ENCODE measurements at regions not wholly inside any gene's neighbourhood (a gene's known extent, or its start where the extent isn't known, plus 50 kb on each side); places are given as distances from the start of the nearest gene placed in this dataset.
"Not testable (repeated sequence)": the region's sequence is repeated elsewhere in the genome, so short reads cannot be mapped to it uniquely, and the experiment has no call there.

DNA sequence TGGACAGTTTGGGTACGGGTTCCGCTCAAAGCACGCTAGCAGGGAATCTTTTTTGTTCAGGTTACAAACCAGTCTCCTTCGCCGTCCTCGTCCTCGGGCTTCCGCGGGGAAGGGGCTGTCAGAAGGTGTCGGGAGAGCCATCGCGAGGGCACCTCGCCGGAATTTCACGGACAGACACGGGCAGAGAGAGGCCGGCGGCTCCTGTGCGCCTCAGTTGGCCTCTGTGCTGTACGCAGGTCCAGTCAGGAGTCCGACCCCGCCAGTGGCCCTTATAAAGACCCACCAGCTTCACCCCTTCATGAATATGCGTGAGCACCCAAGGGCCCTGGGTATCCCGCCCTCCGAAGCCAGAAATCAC is 362.1 kb upstream of the DEFB115 start:
- H3K18ac ChIP-seq (ENCODE audit: low read length); H3K4me1 ChIP-seq (ENCODE audit: control insufficient read depth in 2 of 2, insufficient read depth in 1 of 2, low read depth in 1 of 2, low read length in 2 of 2); H3K14ac ChIP-seq (ENCODE audit: low read length); H3K9ac ChIP-seq (ENCODE audit: low read depth, low read length, poor library complexity); H2AK5ac ChIP-seq (ENCODE audit: low read depth, low read length); H3K79me1 ChIP-seq (ENCODE audit: low read depth, low read length); H3K23ac ChIP-seq (ENCODE audit: low read depth, low read length, poor library complexity); H2BK15ac ChIP-seq (ENCODE audit: low read length); H4K8ac ChIP-seq (ENCODE audit: low read depth, low read length); H2AFZ ChIP-seq (ENCODE audit: low read length); H2BK12ac ChIP-seq (ENCODE audit: low read length); H3K9me3 ChIP-seq (replicated peaks in 1 of 2; ENCODE audit: control insufficient read depth in 2 of 2, insufficient read depth in 1 of 2, low read depth in 1 of 2, low read length in 2 of 2); DNase-seq (ENCODE audit: low spot score); H3K4ac ChIP-seq (ENCODE audit: low read length); H3K27ac ChIP-seq (replicated peaks; ENCODE audit: low read length); H4K91ac ChIP-seq (ENCODE audit: low read depth, low read length, poor library complexity); H3K4me3 ChIP-seq (ENCODE audit: low read length in 2 of 2); H2BK120ac ChIP-seq (ENCODE audit: low read depth, low read length); H3K36me3 ChIP-seq (replicated peaks in 1 of 2; ENCODE audit: control insufficient read depth in 2 of 2, insufficient read depth in 2 of 2, low read length in 2 of 2); H2BK5ac ChIP-seq (ENCODE audit: low read length): not testable (repeated sequence)
- Histone ChIP-seq H3K4me2 (ENCODE audit: insufficient read depth, low read length, poor library complexity, severe bottlenecking) (peak overlapping the region; percentile 18), H3K27me3 (ENCODE audit: control insufficient read depth in 3 of 3, insufficient read depth in 3 of 3, low read depth in 1 of 3, low read length in 3 of 3) (peaks cover 0 to 33% (median 0%) of the 10 kb centered on the region in 3 experiments)
- WGBS, 2 donors (ENCODE audit: extremely low coverage in 2 of 2, insufficient read length in 2 of 2, insufficient replicate concordance in 1 of 2), result no CpG with 5 or more reads among the region's 25 CpGs

DNA sequence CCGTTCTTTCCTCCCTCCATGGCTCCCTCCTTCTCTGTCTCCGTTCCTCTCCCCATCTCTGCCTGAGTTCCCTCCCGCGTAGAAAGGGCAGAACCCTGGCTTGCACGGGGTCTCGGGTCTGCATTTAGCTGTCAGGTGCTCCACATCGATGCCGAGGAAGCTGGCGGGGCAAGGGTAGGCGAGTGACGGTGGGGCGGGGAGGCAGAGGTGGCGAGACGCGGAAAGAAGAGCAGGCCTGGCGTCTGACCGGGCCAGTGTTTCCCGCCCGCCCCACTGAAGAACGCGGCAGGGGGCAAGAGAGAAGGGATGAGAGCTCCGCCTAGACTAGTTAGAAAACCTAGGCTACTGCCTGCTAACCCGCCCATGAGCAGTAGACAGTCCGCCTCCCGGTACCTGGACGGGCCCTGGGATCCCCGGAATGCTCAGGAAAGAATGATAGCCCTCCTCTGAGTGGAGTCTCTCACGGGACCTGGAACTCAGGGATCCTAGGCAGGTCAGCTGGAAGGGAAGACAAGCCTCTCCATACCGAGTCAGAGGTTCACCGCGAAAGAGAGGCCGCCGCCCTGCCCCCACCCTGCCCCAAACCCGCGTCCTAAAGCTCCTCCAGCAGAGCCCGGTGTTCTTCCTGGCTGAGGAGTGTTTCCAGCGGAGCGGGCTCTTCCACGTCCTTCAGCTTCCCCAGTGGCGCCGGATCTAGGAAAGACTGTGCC is 357.9 kb upstream of the DEFB115 start:
- H2BK12ac ChIP-seq (ENCODE audit: low read length); H3K36me3 ChIP-seq (replicated peaks in 1 of 2; ENCODE audit: control insufficient read depth in 2 of 2, insufficient read depth in 2 of 2, low read length in 2 of 2); H2AFZ ChIP-seq (ENCODE audit: low read length); H3K14ac ChIP-seq (ENCODE audit: low read length); H3K4me1 ChIP-seq (ENCODE audit: control insufficient read depth in 2 of 2, insufficient read depth in 1 of 2, low read depth in 1 of 2, low read length in 2 of 2); H2AK5ac ChIP-seq (ENCODE audit: low read depth, low read length); H3K9ac ChIP-seq (ENCODE audit: low read depth, low read length, poor library complexity); H4K91ac ChIP-seq (ENCODE audit: low read depth, low read length, poor library complexity); H4K8ac ChIP-seq (ENCODE audit: low read depth, low read length); H2BK5ac ChIP-seq (ENCODE audit: low read length); H2BK15ac ChIP-seq (ENCODE audit: low read length); H3K27ac ChIP-seq (replicated peaks; ENCODE audit: low read length); H3K4ac ChIP-seq (ENCODE audit: low read length); H3K79me1 ChIP-seq (ENCODE audit: low read depth, low read length); H3K18ac ChIP-seq (ENCODE audit: low read length); DNase-seq (ENCODE audit: low spot score); H3K9me3 ChIP-seq (replicated peaks in 1 of 2; ENCODE audit: control insufficient read depth in 2 of 2, insufficient read depth in 1 of 2, low read depth in 1 of 2, low read length in 2 of 2); H2BK120ac ChIP-seq (ENCODE audit: low read depth, low read length); H3K23ac ChIP-seq (ENCODE audit: low read depth, low read length, poor library complexity): not testable (repeated sequence)
- WGBS, 2 donors (ENCODE audit: extremely low coverage in 2 of 2, insufficient read length in 2 of 2, insufficient replicate concordance in 1 of 2), result no CpG with 5 or more reads among the region's 41 CpGs
- peak overlapping the region in 1 of 2 donors; percentile 61 for H3K4me3 ChIP-seq (ENCODE audit: low read length in 2 of 2)
- peak overlapping the region; percentile 40 for H3K4me2 ChIP-seq (ENCODE audit: insufficient read depth, low read length, poor library complexity, severe bottlenecking)
- peaks cover 0 to 22% (median 0%) of the 10 kb centered on the region in 3 experiments for H3K27me3 ChIP-seq (ENCODE audit: control insufficient read depth in 3 of 3, insufficient read depth in 3 of 3, low read depth in 1 of 3, low read length in 3 of 3)

DNA sequence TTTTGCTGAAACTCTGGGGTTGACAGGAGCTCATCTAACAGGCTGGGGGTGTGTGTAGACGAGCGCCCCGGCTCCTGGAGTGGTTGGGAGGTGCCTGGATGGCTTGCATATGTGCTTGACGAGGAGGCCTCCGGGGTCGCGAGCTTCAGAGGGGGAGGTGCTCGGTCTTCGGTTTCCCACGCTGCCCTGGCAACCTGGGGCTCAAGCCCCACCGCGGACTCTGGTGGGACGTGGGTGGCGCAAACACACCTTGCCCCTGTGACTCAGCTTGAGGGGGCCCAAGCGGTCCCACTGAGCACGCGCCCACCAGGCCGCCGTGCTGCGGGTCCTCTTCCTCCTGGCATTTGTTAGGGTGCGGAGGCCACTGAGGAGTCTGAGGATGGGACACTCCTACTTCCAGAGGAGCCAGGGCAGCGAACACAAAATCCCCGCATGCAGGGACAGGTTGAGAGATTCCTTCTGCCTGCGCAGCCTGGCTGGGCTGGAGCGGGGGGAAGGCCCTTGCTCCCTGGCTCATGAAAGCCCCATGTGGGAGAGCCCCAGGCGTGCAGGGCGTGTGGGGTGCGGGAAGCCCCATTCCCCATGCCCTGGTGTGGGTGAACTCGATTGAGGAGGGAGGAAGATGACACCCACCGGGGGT is 357.3 kb upstream of the DEFB115 start:
- no CpG with 5 or more reads among the region's 30 CpGs for WGBS, 2 donors (ENCODE audit: extremely low coverage in 2 of 2, insufficient read length in 2 of 2, insufficient replicate concordance in 1 of 2)
- H2AFZ ChIP-seq (ENCODE audit: low read length); H3K4ac ChIP-seq (ENCODE audit: low read length); H4K91ac ChIP-seq (ENCODE audit: low read depth, low read length, poor library complexity); H3K79me1 ChIP-seq (ENCODE audit: low read depth, low read length); H3K9ac ChIP-seq (ENCODE audit: low read depth, low read length, poor library complexity); H3K23ac ChIP-seq (ENCODE audit: low read depth, low read length, poor library complexity); DNase-seq (ENCODE audit: low spot score); H2AK5ac ChIP-seq (ENCODE audit: low read depth, low read length); H3K4me3 ChIP-seq (ENCODE audit: low read length in 2 of 2); H2BK5ac ChIP-seq (ENCODE audit: low read length); H2BK120ac ChIP-seq (ENCODE audit: low read depth, low read length); H3K4me1 ChIP-seq (ENCODE audit: control insufficient read depth in 2 of 2, insufficient read depth in 1 of 2, low read depth in 1 of 2, low read length in 2 of 2); H3K9me3 ChIP-seq (replicated peaks in 1 of 2; ENCODE audit: control insufficient read depth in 2 of 2, insufficient read depth in 1 of 2, low read depth in 1 of 2, low read length in 2 of 2); H3K27ac ChIP-seq (replicated peaks; ENCODE audit: low read length); H4K8ac ChIP-seq (ENCODE audit: low read depth, low read length); H3K18ac ChIP-seq (ENCODE audit: low read length); H3K4me2 ChIP-seq (ENCODE audit: insufficient read depth, low read length, poor library complexity, severe bottlenecking); H2BK15ac ChIP-seq (ENCODE audit: low read length); H3K14ac ChIP-seq (ENCODE audit: low read length); H3K36me3 ChIP-seq (replicated peaks in 1 of 2; ENCODE audit: control insufficient read depth in 2 of 2, insufficient read depth in 2 of 2, low read length in 2 of 2); H2BK12ac ChIP-seq (ENCODE audit: low read length): not testable (repeated sequence)
- H3K27me3 ChIP-seq (ENCODE audit: control insufficient read depth in 3 of 3, insufficient read depth in 3 of 3, low read depth in 1 of 3, low read length in 3 of 3), result peaks cover 0 to 15% (median 0%) of the 10 kb centered on the region in 3 experiments

DNA sequence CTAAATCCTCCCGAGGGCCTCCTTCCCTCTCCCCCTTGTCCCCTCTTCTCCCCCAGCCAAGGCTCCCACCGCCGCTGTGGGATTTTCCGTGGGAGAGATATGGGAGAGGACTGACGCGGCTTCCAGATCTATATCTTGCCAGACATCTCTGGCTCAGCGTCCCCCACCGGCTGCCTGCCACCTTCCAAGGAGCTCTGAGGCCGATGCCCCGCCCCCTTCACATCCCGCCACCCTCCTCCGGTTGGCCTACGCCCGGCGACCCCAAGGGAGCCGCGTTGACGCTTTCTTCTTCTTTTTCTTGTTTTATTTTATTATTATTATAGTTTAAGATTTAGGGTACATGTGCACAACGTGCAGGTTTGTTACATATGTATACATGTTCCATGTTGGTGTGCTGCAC is 352.2 kb upstream of the DEFB115 start:
- H2AFZ ChIP-seq (ENCODE audit: low read length); H3K4me2 ChIP-seq (ENCODE audit: insufficient read depth, low read length, poor library complexity, severe bottlenecking); H2BK120ac ChIP-seq (ENCODE audit: low read depth, low read length); H3K27me3 ChIP-seq (ENCODE audit: control insufficient read depth in 3 of 3, insufficient read depth in 3 of 3, low read depth in 1 of 3, low read length in 3 of 3); DNase-seq (ENCODE audit: low spot score); H3K23ac ChIP-seq (ENCODE audit: low read depth, low read length, poor library complexity); H3K4me3 ChIP-seq (ENCODE audit: low read length in 2 of 2); H3K36me3 ChIP-seq (replicated peaks in 1 of 2; ENCODE audit: control insufficient read depth in 2 of 2, insufficient read depth in 2 of 2, low read length in 2 of 2); H2BK15ac ChIP-seq (ENCODE audit: low read length); H2BK5ac ChIP-seq (ENCODE audit: low read length); H3K9ac ChIP-seq (ENCODE audit: low read depth, low read length, poor library complexity); H3K9me3 ChIP-seq (replicated peaks in 1 of 2; ENCODE audit: control insufficient read depth in 2 of 2, insufficient read depth in 1 of 2, low read depth in 1 of 2, low read length in 2 of 2); H3K27ac ChIP-seq (replicated peaks; ENCODE audit: low read length); H2BK12ac ChIP-seq (ENCODE audit: low read length); H3K4ac ChIP-seq (ENCODE audit: low read length); H3K14ac ChIP-seq (ENCODE audit: low read length); H4K91ac ChIP-seq (ENCODE audit: low read depth, low read length, poor library complexity); H3K18ac ChIP-seq (ENCODE audit: low read length); H3K79me1 ChIP-seq (ENCODE audit: low read depth, low read length); H2AK5ac ChIP-seq (ENCODE audit: low read depth, low read length); H3K4me1 ChIP-seq (ENCODE audit: control insufficient read depth in 2 of 2, insufficient read depth in 1 of 2, low read depth in 1 of 2, low read length in 2 of 2); H4K8ac ChIP-seq (ENCODE audit: low read depth, low read length): not testable (repeated sequence)
- WGBS, 2 donors (ENCODE audit: extremely low coverage in 2 of 2, insufficient read length in 2 of 2, insufficient replicate concordance in 1 of 2), result no CpG with 5 or more reads among the region's 19 CpGs

All from neuronal stem cell (in vitro differentiated cells).